Colonic mucosa (tissue), 4 donors: ENCODE measurements at regions not wholly inside any gene's neighbourhood (a gene's known extent, or its start where the extent isn't known, plus 50 kb on each side); places are given as distances from the start of the nearest gene placed in this dataset.

Experiments
- DNase-seq: peaks from one replicate; pipeline ENCODE4 v3.0.0-alpha.2; 2020
- H3K27ac ChIP-seq: fragments of 200-600 bp; one replicate; pipeline ENCODE4 v1.8.0; 2021
- H3K27me3 ChIP-seq: fragments of 200-600 bp; one replicate; pipeline ENCODE4 v1.8.0; 2021
- H3K36me3 ChIP-seq: fragments of 200-600 bp; one replicate; pipeline ENCODE4 v1.8.0; 2021
- H3K4me1 ChIP-seq: fragments of 200-600 bp; one replicate; pipeline ENCODE4 v1.8.0; 2021; ENCODE audit warnings: mild to moderate bottlenecking
- H3K4me3 ChIP-seq: fragments of 200-600 bp; one replicate; pipeline ENCODE4 v1.8.0; 2021
- H3K9ac ChIP-seq, 2 donors: one replicate each; pipeline ENCODE4 v1.7.0; 2013; ENCODE audit warnings: control low read depth in 2 of 2, low read depth in 2 of 2, low read length in 2 of 2
- H3K9me3 ChIP-seq: fragments of 200-600 bp; one replicate; pipeline ENCODE4 v1.8.0; 2021
- CTCF ChIP-seq: fragments of 200-600 bp; IDR thresholded peaks from one replicate; pipeline ENCODE4 v1.8.0; 2022; ENCODE audit warnings: antibody characterized with exemption, mild to moderate bottlenecking
- intact Hi-C: fragments of 100-400 bp; cut with DNase I; formaldehyde crosslinking; loops from one replicate; pipeline ENCODE4 v1.14.1; 2022
- donor health status: healthy.
- donor health status: DM: no; HTN: no; CAD: no.
- donor health status: DM: no; HTN: no; CAD: no.

DNA sequence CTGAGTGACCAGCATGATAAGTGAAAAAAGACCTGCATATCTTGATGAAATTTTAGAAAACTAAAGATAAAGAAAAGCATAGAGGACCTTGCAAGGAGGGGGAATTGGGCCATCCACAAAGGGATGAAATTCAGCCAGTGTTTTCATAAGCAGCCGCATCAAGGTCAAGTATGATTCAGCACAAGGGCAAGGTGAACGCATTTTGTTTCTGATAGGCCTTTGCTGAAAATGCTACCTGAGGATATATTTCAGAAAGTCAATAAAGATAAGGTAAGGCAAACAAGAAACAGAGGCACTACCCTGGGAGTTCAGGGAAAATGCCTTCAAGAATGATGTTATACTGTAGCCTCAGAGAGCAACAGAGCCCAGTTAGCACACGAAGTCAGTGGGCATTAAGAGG, 55.0 kb upstream of the SHH start:
- no peaks in the 10 kb centered on the region for H3K4me1 ChIP-seq
- no peak overlapping the region for H3K27ac ChIP-seq
- no peaks in the 10 kb centered on the region for H3K36me3 ChIP-seq
- no peak for TF ChIP-seq CTCF
- H3K9me3 ChIP-seq: no peaks in the 10 kb centered on the region
- peak; percentile 52 for DNase-seq
- intact Hi-C loops: no loop called here
- H3K27me3 ChIP-seq: no peaks in the 10 kb centered on the region
- H3K4me3 ChIP-seq: no peak overlapping the region
- H3K9ac ChIP-seq: no peak overlapping the region

DNA sequence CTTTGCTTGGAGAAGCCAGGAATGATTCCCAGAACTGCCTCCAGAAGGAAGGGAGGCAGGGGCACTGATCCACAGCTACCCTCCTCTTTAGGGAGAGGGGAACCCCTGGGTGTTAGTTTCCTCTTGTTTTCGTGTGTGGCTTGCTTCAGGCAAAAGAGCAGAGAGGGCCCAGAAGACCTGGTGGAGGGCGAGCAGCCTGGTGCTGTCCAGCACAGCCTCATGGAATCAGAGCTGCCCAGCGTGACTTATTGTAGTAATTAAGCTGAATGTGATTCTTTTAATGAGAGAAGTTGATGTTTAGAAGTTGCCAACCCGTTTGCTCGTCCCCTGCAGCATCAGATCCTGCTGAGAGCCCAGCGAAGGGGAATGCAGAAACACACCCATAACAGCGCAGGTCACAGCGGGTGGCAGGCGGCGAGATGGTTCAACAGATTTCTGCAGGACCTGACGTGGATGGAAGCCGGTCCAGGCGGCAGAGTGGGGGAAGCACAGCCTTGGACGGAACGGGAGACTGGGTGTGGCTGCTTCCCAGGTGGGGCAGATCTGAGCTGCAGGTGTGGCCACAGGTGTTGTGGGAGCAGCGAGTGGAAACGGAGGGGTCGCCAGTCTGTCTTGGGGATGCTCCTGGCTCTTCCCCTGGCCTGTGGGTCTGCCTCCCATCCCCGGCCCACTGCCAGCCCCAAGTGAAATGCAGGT, 53.7 kb upstream of the SHH start:
- Histone ChIP-seq H3K36me3 (no peaks in the 10 kb centered on the region), H3K27ac (no peak overlapping the region), H3K27me3 (no peaks in the 10 kb centered on the region), H3K4me3 (no peak overlapping the region), H3K9me3 (no peaks in the 10 kb centered on the region), H3K9ac (no peak overlapping the region), H3K4me1 (no peaks in the 10 kb centered on the region)
- intact Hi-C loops: no loop called here
- no peak for TF ChIP-seq CTCF
- DNase-seq: peak; percentile 67

GRCh38 chr7:155864991-155865690, 52.9 kb upstream of the SHH start:
- DNase-seq: peak; percentile 13
- TF ChIP-seq CTCF: no peak
- Histone ChIP-seq H3K4me1 (no peaks in the 10 kb centered on the region), H3K27ac (no peak overlapping the region), H3K9ac (no peak overlapping the region), H3K27me3 (no peaks in the 10 kb centered on the region), H3K4me3 (no peak overlapping the region), H3K9me3 (no peaks in the 10 kb centered on the region), H3K36me3 (no peaks in the 10 kb centered on the region)
- intact Hi-C loops: no loop called here

- H3K9me3 ChIP-seq: no peaks in the 10 kb centered on the region
- H3K4me3 ChIP-seq: no peak overlapping the region
- no peaks in the 10 kb centered on the region for H3K36me3 ChIP-seq
- TF ChIP-seq CTCF: no peak
- H3K9ac ChIP-seq: no peak overlapping the region
- no peak for DNase-seq
- H3K27ac ChIP-seq: no peak overlapping the region
- intact Hi-C loops: no loop called here
- no peaks in the 10 kb centered on the region for H3K27me3 ChIP-seq
- H3K4me1 ChIP-seq: no peaks in the 10 kb centered on the region
These were observed 52.2 kb upstream of the SHH start for GRCh38 chr7:155864271-155864985.

GRCh38 chr7:155863721-155864151, 51.5 kb upstream of the SHH start:
- Histone ChIP-seq H3K27ac (no peak overlapping the region), H3K36me3 (no peaks in the 10 kb centered on the region), H3K4me3 (no peak overlapping the region), H3K4me1 (no peaks in the 10 kb centered on the region), H3K9ac (no peak overlapping the region), H3K27me3 (no peaks in the 10 kb centered on the region), H3K9me3 (no peaks in the 10 kb centered on the region)
- intact Hi-C loops: no loop called here
- TF ChIP-seq CTCF: no peak
- peak; percentile 15 for DNase-seq
